ENCODE measurements at regions not wholly inside any gene's neighbourhood (a gene's known extent, or its start where the extent isn't known, plus 50 kb on each side); places are given as distances from the start of the nearest gene placed in this dataset.
A peak's percentile ranks its signal among the peaks of the same experiment; 100 is the strongest.

GRCh38 chr1:50279622-50280330 lies 143.5 kb downstream of the DMRTA2 start (continued):
- peak; percentile 61 for TF ChIP-seq USF2 (CRISPR knock-in tag; IDR thresholded peaks at IDR 0.05)
- TF ChIP-seq ZZZ3 (IDR thresholded peaks at IDR 0.05): no peak
- TF ChIP-seq RAD51 (IDR thresholded peaks at IDR 0.05; ENCODE audit: borderline replicate concordance, low read depth): peak; percentile 35; the same call in 1 of the 2 replicates
- no peak for TF ChIP-seq MLLT1 (IDR thresholded peaks at IDR 0.05)
- peak; percentile 84 for TF ChIP-seq MIER1 (IDR thresholded peaks at IDR 0.05; ENCODE audit: low read depth)
- TF ChIP-seq EGR1 (conservative IDR thresholded peaks at IDR 0.05): peak; percentile 70
- TF ChIP-seq ZNF77 (CRISPR knock-in tag; IDR thresholded peaks at IDR 0.05): no peak
- TF ChIP-seq ELF1 (tag; IDR thresholded peaks at IDR 0.05): peak; percentile 48; the same call in 1 of the 2 replicates
- no peak for TF ChIP-seq THRB (CRISPR knock-in tag; conservative IDR thresholded peaks at IDR 0.05)
- TF ChIP-seq, protein P1, sequence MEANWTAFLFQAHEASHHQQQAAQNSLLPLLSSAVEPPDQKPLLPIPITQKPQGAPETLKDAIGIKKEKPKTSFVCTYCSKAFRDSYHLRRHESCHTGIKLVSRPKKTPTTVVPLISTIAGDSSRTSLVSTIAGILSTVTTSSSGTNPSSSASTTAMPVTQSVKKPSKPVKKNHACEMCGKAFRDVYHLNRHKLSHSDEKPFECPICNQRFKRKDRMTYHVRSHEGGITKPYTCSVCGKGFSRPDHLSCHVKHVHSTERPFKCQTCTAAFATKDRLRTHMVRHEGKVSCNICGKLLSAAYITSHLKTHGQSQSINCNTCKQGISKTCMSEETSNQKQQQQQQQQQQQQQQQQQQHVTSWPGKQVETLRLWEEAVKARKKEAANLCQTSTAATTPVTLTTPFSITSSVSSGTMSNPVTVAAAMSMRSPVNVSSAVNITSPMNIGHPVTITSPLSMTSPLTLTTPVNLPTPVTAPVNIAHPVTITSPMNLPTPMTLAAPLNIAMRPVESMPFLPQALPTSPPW (CRISPR knock-in tag; IDR thresholded peaks at IDR 0.05): peak; percentile 23; the same call in 1 of the 2 replicates
- TF ChIP-seq ZNF766 (CRISPR knock-in tag; conservative IDR thresholded peaks at IDR 0.05): peak; percentile 91
- TF ChIP-seq, protein P2, sequence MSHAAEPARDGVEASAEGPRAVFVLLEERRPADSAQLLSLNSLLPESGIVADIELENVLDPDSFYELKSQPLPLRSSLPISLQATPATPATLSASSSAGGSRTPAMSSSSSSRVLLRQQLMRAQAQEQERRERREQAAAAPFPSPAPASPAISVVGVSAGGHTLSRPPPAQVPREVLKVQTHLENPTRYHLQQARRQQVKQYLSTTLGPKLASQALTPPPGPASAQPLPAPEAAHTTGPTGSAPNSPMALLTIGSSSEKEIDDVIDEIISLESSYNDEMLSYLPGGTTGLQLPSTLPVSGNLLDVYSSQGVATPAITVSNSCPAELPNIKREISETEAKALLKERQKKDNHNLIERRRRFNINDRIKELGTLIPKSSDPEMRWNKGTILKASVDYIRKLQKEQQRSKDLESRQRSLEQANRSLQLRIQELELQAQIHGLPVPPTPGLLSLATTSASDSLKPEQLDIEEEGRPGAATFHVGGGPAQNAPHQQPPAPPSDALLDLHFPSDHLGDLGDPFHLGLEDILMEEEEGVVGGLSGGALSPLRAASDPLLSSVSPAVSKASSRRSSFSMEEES (CRISPR knock-in tag; IDR thresholded peaks at IDR 0.05): peak; percentile 49
- TF ChIP-seq TEAD4 (IDR thresholded peaks at IDR 0.05; ENCODE audit: low read length): no peak
- TF ChIP-seq TEAD4 (CRISPR knock-in tag; IDR thresholded peaks at IDR 0.05; ENCODE audit: borderline replicate concordance): no peak
- 0 out of 2 replicates have a peak, but pooled peaks have one; percentile 17 for TF ChIP-seq CBFA2T3 (IDR thresholded peaks at IDR 0.05)
